ENCODE measurements at regions not wholly inside any gene's neighbourhood (a gene's known extent, or its start where the extent isn't known, plus 50 kb on each side); places are given as distances from the start of the nearest gene placed in this dataset.

GRCh38 chr6:130296854-130297253, 69.0 kb upstream of the TMEM200A start:
- no peaks in the 10 kb centered on the region for H3K4me1 ChIP-seq (ENCODE audit: control extremely low read depth in 1 of 4, control insufficient read depth in 4 of 4, insufficient read depth in 4 of 4, low read length in 3 of 4)
- ChIA-PET POLR2A (no interaction called here), CTCF (interaction anchor here (1.1 kb wide), 1 partner anchor 16 kb away, joined by 3 read pairs; no protein-coding TSS in a partner anchor)
- DNase-seq, result no peak
- H3K27ac ChIP-seq (ENCODE audit: insufficient read depth in 1 of 2, low read depth in 1 of 2, low read length in 2 of 2, poor library complexity in 1 of 2, severe bottlenecking in 2 of 2), result no peak overlapping the region
- no CpG with 5 or more reads among the region's 1 CpG for WGBS (ENCODE audit: insufficient coverage)
- no peaks in the 10 kb centered on the region for H3K27me3 ChIP-seq (replicated peaks in 2 of 5; ENCODE audit: control insufficient read depth in 4 of 5, insufficient read depth in 5 of 5, low read length in 4 of 5)
- no peaks in the 10 kb centered on the region for H3K36me3 ChIP-seq (ENCODE audit: control insufficient read depth in 4 of 4, insufficient read depth in 4 of 4, low read length in 3 of 4)
- peaks cover 0 to 15% (median 0%) of the 10 kb centered on the region in 5 experiments for H3K9me3 ChIP-seq (ENCODE audit: control extremely low read depth in 1 of 5, control insufficient read depth in 4 of 5, insufficient read depth in 2 of 5, low read depth in 1 of 5, low read length in 4 of 5)
- H3K4me3 ChIP-seq (ENCODE audit: control insufficient read depth in 1 of 7, extremely low read depth in 1 of 7, insufficient read depth in 4 of 7, low read depth in 2 of 7, low read length in 6 of 7), result no peak overlapping the region

DNA sequence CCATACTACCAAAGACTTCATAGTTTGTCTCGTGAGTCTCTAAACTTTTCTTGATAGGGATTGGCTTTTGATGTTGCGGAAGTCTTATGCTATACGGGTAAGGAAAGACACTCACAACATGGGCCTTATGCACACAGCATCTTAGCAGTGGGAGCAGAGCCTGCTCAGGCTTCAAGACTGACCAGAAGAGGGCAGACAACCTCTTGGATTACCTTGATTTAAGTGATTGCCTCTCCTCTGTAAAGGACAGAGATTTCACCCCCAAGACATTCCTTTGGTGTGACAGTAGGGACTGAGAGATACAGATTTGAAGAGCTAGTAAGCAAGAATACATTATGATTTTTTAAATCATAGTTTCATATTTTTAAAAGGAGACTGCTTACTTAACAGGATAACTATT, 71.0 kb upstream of the SAMD3 start:
- no peaks in the 10 kb centered on the region for H3K4me1 ChIP-seq (ENCODE audit: control extremely low read depth in 1 of 4, control insufficient read depth in 4 of 4, insufficient read depth in 4 of 4, low read length in 3 of 4)
- peaks cover 0 to 14% (median 0%) of the 10 kb centered on the region in 5 experiments for H3K9me3 ChIP-seq (ENCODE audit: control extremely low read depth in 1 of 5, control insufficient read depth in 4 of 5, insufficient read depth in 2 of 5, low read depth in 1 of 5, low read length in 4 of 5)
- no peak overlapping the region for H3K27ac ChIP-seq (ENCODE audit: insufficient read depth in 1 of 2, low read depth in 1 of 2, low read length in 2 of 2, poor library complexity in 1 of 2, severe bottlenecking in 2 of 2)
- H3K4me3 ChIP-seq (ENCODE audit: control insufficient read depth in 1 of 7, extremely low read depth in 1 of 7, insufficient read depth in 4 of 7, low read depth in 2 of 7, low read length in 6 of 7), result no peak overlapping the region
- WGBS (ENCODE audit: insufficient coverage), result no CpG with 5 or more reads among the region's 3 CpGs
- CTCF ChIA-PET, result interaction anchor here (0.6 to 1.9 kb wide), 5 partner anchors 13 to 554 kb away, joined by 3 to 12 read pairs (median 4); no protein-coding TSS in a partner anchor
- DNase-seq, result peak; percentile 37 to 70 (median 60)
- POLR2A ChIA-PET, result interaction anchor here (0.6 kb wide), 1 partner anchor 461 kb away, joined by 3 read pairs; no protein-coding TSS in a partner anchor
- no peaks in the 10 kb centered on the region for H3K36me3 ChIP-seq (ENCODE audit: control insufficient read depth in 4 of 4, insufficient read depth in 4 of 4, low read length in 3 of 4)
- no peaks in the 10 kb centered on the region for H3K27me3 ChIP-seq (replicated peaks in 2 of 5; ENCODE audit: control insufficient read depth in 4 of 5, insufficient read depth in 5 of 5, low read length in 4 of 5)

- Histone ChIP-seq H3K36me3 (ENCODE audit: control insufficient read depth in 4 of 4, insufficient read depth in 4 of 4, low read length in 3 of 4) (no peaks in the 10 kb centered on the region), H3K9me3 (ENCODE audit: control extremely low read depth in 1 of 5, control insufficient read depth in 4 of 5, insufficient read depth in 2 of 5, low read depth in 1 of 5, low read length in 4 of 5) (no peaks in the 10 kb centered on the region), H3K27ac (ENCODE audit: insufficient read depth in 1 of 2, low read depth in 1 of 2, low read length in 2 of 2, poor library complexity in 1 of 2, severe bottlenecking in 2 of 2) (no peak overlapping the region), H3K27me3 (replicated peaks in 2 of 5; ENCODE audit: control insufficient read depth in 4 of 5, insufficient read depth in 5 of 5, low read length in 4 of 5) (no peaks in the 10 kb centered on the region), H3K4me3 (ENCODE audit: control insufficient read depth in 1 of 7, extremely low read depth in 1 of 7, insufficient read depth in 4 of 7, low read depth in 2 of 7, low read length in 6 of 7) (no peak overlapping the region), H3K4me1 (ENCODE audit: control extremely low read depth in 1 of 4, control insufficient read depth in 4 of 4, insufficient read depth in 4 of 4, low read length in 3 of 4) (no peaks in the 10 kb centered on the region)
- ChIA-PET CTCF (interaction anchor here (1.2 kb wide), 1 partner anchor 33 kb away, joined by 3 read pairs; no protein-coding TSS in a partner anchor), POLR2A (no interaction called here)
- no peak for DNase-seq
- 100% methylated on average over 1 of the region's 2 CpGs for WGBS (ENCODE audit: insufficient coverage)
These were observed 65.3 kb upstream of the SAMD3 start for GRCh38 chr6:130288065-130288464.

- Histone ChIP-seq H3K27ac (ENCODE audit: insufficient read depth in 1 of 2, low read depth in 1 of 2, low read length in 2 of 2, poor library complexity in 1 of 2, severe bottlenecking in 2 of 2) (no peak overlapping the region), H3K36me3 (ENCODE audit: control insufficient read depth in 4 of 4, insufficient read depth in 4 of 4, low read length in 3 of 4) (no peaks in the 10 kb centered on the region), H3K4me1 (ENCODE audit: control extremely low read depth in 1 of 4, control insufficient read depth in 4 of 4, insufficient read depth in 4 of 4, low read length in 3 of 4) (no peaks in the 10 kb centered on the region), H3K27me3 (replicated peaks in 2 of 5; ENCODE audit: control insufficient read depth in 4 of 5, insufficient read depth in 5 of 5, low read length in 4 of 5) (no peaks in the 10 kb centered on the region), H3K9me3 (ENCODE audit: control extremely low read depth in 1 of 5, control insufficient read depth in 4 of 5, insufficient read depth in 2 of 5, low read depth in 1 of 5, low read length in 4 of 5) (peaks cover 0 to 5% (median 3%) of the 10 kb centered on the region in 5 experiments), H3K4me3 (ENCODE audit: control insufficient read depth in 1 of 7, extremely low read depth in 1 of 7, insufficient read depth in 4 of 7, low read depth in 2 of 7, low read length in 6 of 7) (no peak overlapping the region)
- peak; percentile 3 to 21 (median 9) for DNase-seq
- ChIA-PET POLR2A (no interaction called here), CTCF (interaction anchor here (1.7 kb wide), 1 partner anchor 11 kb away, joined by 7 read pairs; no protein-coding TSS in a partner anchor)
- WGBS (ENCODE audit: insufficient coverage), result 100% methylated on average over 1 of the region's 2 CpGs
These were observed 59.7 kb upstream of the SAMD3 start for GRCh38 chr6:130282234-130282995.

GRCh38 chr6:130276507-130276906, 53.8 kb upstream of the SAMD3 start:
- POLR2A ChIA-PET, result no interaction called here
- no CpG with 5 or more reads among the region's 1 CpG for WGBS (ENCODE audit: insufficient coverage)
- H3K27me3 ChIP-seq (replicated peaks in 2 of 5; ENCODE audit: control insufficient read depth in 4 of 5, insufficient read depth in 5 of 5, low read length in 4 of 5), result no peaks in the 10 kb centered on the region
- CTCF ChIA-PET, result no interaction called here
- no peaks in the 10 kb centered on the region for H3K4me1 ChIP-seq (ENCODE audit: control extremely low read depth in 1 of 4, control insufficient read depth in 4 of 4, insufficient read depth in 4 of 4, low read length in 3 of 4)
- peaks cover 7 to 36% (median 11%) of the 10 kb centered on the region in 5 experiments for H3K9me3 ChIP-seq (ENCODE audit: control extremely low read depth in 1 of 5, control insufficient read depth in 4 of 5, insufficient read depth in 2 of 5, low read depth in 1 of 5, low read length in 4 of 5)
- no peak overlapping the region for H3K27ac ChIP-seq (ENCODE audit: insufficient read depth in 1 of 2, low read depth in 1 of 2, low read length in 2 of 2, poor library complexity in 1 of 2, severe bottlenecking in 2 of 2)
- no peaks in the 10 kb centered on the region for H3K36me3 ChIP-seq (ENCODE audit: control insufficient read depth in 4 of 4, insufficient read depth in 4 of 4, low read length in 3 of 4)
- no peak for DNase-seq
- H3K4me3 ChIP-seq (ENCODE audit: control insufficient read depth in 1 of 7, extremely low read depth in 1 of 7, insufficient read depth in 4 of 7, low read depth in 2 of 7, low read length in 6 of 7), result no peak overlapping the region

DNA sequence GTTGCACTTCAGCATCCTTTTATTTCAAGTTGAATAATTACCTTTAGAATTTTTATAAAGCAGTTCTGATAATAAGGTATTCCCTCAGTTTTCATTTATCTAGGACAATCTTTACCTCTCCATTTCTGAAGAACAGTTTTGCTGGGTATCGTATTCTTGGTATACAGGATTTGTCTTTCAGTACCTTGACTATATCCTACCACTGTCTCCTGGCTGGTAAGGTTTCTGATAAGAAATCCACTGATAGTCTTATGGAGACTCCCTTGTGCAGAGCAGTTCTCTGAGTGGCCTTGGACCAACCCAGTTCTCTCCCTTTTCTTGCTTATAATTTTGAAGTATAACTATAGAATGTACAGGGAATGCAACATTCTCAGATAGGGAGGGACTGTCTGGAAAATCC, 51.3 kb upstream of the SAMD3 start:
- WGBS (ENCODE audit: insufficient coverage), result 100% methylated on average over 1 of the region's 1 CpG
- ChIA-PET CTCF (no interaction called here), POLR2A (no interaction called here)

More for the DNA sequence above, 51.3 kb upstream of the SAMD3 start:
- Histone ChIP-seq H3K27me3 (replicated peaks in 2 of 5; ENCODE audit: control insufficient read depth in 4 of 5, insufficient read depth in 5 of 5, low read length in 4 of 5) (no peaks in the 10 kb centered on the region), H3K27ac (ENCODE audit: insufficient read depth in 1 of 2, low read depth in 1 of 2, low read length in 2 of 2, poor library complexity in 1 of 2, severe bottlenecking in 2 of 2) (no peak overlapping the region), H3K36me3 (ENCODE audit: control insufficient read depth in 4 of 4, insufficient read depth in 4 of 4, low read length in 3 of 4) (no peaks in the 10 kb centered on the region), H3K4me3 (ENCODE audit: control insufficient read depth in 1 of 7, extremely low read depth in 1 of 7, insufficient read depth in 4 of 7, low read depth in 2 of 7, low read length in 6 of 7) (no peak overlapping the region), H3K4me1 (ENCODE audit: control extremely low read depth in 1 of 4, control insufficient read depth in 4 of 4, insufficient read depth in 4 of 4, low read length in 3 of 4) (no peaks in the 10 kb centered on the region), H3K9me3 (ENCODE audit: control extremely low read depth in 1 of 5, control insufficient read depth in 4 of 5, insufficient read depth in 2 of 5, low read depth in 1 of 5, low read length in 4 of 5) (peaks cover 7 to 40% (median 11%) of the 10 kb centered on the region in 5 experiments)
- DNase-seq, result peak in 2 of 3 donors; percentile 5 to 10
